NOMO-1 (cell line): ENCODE measurements at regions not wholly inside any gene's neighbourhood (a gene's known extent, or its start where the extent isn't known, plus 50 kb on each side); places are given as distances from the start of the nearest gene placed in this dataset.
"Not testable (repeated sequence)": the region's sequence is repeated elsewhere in the genome, so short reads cannot be mapped to it uniquely, and the experiment has no call there.

ENCODE experiments used
- DNase-seq, 2 experiments: peaks; one replicate each; lab custom pipeline; 2025; ENCODE audit not compliant: unreplicated experiment in 2 of 2; lab: John Stamatoyannopoulos, UW

DNA sequence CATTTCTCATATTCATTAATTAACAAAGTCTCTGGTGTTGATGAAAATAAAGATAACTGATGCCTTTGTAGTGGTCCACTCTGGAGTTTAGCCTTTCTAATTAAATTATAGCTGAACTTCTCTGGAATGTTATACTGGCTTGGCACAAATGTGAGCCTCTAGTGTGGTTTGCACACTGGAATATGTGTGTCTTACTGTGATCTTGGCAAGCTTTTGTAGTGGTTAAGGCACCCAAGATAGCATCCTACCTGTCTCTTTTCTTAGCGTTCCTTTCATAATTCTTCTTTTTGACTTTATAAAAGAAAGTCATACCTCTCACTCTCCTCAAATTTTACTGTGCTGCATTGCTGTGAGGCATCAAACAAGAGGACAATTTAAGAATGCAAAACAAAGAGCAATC lies 107.4 kb downstream of the UTRN start:
- DNase-seq: no peak

DNA sequence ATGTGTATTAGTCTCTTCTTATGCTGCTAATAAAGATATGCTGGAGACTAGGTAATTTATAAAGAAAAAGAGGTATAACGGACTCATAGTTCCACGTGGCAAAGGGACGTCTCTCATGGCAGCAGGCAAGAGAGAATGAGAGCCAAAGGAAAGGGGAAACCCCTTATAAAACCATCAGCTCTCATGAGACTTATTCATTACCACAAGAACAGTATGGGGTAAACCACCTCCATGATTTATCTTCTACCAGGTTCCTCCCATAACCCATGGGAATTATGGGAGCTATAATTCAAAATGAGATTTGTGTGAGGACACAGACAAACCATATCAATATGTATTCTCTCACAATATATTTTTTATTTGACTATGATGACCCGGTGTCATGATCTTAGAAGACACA lies 109.1 kb downstream of the UTRN start:
- no peak for DNase-seq

DNA sequence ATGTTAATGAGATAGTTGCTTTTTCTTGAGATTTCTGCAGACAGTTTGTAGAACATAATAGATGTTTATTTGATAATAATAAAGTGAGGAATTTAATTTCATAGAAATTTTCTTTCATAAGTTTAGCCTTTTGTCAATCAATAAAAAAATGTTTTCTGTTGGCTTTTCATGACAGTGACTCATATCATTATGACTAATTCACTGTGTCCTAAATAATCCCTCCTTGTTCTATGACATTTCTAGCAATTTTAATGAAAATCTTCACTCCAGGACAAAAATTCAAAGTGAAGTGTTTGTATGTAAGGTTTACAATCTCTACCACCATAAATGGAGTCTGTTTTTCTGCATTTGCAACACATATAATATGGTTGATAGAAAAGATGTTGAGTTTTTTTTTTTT lies 109.9 kb downstream of the UTRN start:
- no peak for DNase-seq

DNA sequence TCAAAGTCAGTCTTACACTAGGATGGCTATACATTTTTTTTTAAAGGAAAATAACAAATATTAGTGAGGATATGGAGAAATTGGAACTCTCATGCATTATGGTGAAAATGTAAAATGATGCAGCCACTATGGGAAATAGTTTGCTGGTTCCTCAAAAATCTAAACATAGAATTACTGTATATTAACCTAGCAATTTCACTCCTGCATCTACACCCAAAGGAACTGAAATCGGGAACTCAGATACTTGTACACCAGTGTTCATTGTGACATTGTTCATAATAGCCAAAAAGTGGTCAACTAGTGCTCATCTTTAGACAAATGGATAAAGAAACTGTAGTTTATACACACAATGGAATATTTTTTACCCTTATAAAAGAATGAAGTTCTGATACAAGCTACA lies 110.7 kb downstream of the UTRN start:
- DNase-seq: peak; percentile 37 to 90

GRCh38 chr6:144397141-144397540 lies 112.0 kb downstream of the UTRN start:
- no peak for DNase-seq

GRCh38 chr6:144400321-144400720 lies 115.2 kb downstream of the UTRN start:
- DNase-seq: no peak

GRCh38 chr6:144401736-144402733 lies 116.9 kb downstream of the UTRN start:
- DNase-seq: no peak

GRCh38 chr6:144402750-144403149 lies 117.6 kb downstream of the UTRN start:
- DNase-seq: no peak

DNA sequence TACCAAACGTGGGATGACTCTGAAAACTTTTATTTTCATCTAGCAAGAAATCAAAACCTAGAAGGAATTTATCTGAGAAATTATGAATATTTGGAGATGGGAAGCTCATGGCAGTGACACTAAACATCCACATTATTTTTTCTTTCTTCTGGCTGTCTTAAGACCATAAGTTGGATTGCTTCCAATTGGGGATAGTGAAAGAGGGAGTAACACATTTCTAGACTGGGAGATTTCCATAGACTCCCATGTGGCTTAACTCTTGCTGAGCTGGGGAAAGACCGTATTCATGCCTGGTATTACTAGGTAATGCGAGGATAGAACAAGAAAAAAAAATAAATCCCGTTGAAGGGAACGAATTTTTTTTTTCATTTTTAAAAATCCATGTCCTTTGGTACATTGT lies 120.0 kb downstream of the UTRN start:
- DNase-seq: no peak

DNA sequence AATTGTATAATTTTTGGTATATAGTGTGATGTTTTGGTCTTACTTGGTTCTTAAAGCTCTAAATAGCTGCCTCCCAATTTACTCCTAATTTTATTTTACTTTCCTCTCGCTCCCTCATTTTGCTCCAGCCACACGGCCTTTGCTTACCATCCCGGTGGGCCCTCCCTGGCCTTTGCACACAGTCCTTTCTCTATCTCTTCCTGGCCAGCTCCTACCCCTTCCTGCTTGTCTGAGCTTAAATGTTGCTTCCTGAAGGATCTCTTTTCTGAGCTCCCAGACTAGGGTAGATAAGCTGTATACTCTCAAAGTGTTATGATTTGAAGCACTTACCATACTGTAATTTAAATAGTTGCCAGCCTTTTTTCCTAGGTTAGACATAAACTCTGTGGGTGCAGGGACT lies 121.7 kb downstream of the UTRN start:
- DNase-seq: no peak

GRCh38 chr6:144408161-144408560 lies 123.0 kb downstream of the UTRN start:
- no peak for DNase-seq

DNA sequence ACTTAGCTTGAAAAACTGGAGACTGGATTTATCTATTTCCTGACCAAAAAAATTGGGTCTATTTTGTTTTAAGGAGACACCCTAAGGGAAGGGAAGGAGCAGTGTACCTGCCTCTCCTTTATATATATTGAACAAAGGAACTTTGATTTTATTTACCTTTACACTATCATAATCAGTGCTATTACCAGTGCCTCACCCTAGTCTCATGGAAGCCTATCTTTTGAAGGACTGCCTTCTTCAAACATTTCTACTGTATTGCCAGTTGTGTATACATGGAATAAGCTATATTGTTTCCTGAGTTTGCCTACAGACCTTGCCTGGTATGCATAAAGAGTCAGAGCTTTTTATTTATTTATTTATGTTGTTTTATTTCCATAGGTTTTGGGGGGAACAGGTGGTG lies 124.9 kb downstream of the UTRN start:
- DNase-seq: no peak

DNA sequence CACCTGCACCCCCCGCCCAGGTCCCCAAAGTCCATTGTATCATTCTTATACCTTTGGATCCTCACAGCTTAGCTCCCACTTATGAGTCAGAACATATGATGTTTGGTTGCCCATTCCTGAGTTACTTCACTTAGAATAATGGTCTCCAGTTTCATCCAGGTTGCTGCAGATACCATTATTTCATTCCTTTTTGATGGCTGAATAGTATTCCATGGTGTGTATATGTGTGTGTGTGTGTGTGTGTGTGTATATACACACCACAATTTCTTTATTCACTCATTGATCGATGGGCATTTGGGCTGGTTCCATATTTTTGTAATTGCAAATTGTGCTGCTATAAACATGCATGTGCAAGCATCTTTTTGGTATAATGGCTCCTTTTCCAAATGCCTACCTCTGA lies 125.4 kb downstream of the UTRN start:
- DNase-seq: not testable (repeated sequence)

DNA sequence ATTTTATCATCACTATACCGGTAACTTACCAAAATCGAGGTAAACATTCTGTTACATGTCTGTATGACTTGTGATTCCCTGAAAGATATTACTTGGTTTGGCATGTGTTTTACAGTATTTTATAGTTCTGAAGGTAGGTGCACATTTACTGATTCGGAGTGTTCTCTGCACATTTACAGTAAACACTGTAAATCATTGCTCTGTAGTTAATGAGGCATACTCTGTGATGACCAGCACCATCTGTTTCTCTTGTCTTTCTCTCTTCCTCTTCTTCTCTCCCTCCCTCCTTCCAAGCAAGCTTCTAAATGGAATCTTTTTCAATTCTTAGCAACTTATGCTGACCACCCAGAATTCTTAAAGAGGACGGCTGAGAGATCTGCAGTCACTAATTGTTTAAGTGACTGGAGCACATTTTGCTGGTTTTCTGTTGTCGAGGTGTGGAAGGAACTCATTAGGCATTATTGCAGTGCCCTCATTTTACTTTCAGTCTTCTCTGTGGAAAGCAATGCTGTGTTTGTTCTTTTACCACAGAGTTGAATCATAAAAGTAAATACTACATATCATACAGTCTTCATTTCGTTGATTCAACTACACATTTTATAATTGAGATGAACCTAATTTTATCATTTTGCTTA lies 126.5 kb downstream of the UTRN start:
- no peak for DNase-seq

DNA sequence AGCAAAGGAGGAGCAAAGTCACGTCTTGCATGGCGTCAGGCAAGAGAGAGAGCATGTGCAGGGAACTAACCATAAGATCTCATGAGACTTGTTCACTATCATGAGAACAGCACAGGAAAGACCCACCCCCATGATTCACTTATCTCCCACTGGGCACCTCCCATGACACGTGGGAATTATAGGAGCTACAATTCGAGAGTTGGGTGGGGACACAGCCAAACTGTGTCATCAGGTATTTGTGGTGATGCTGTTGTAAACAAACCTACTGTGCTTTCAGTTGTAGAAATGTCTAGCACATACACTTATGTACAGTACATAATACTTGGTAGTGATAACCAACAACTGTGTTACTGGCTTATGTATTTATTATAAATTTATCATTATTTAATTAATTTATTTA lies 128.3 kb downstream of the UTRN start:
- DNase-seq: no peak

DNA sequence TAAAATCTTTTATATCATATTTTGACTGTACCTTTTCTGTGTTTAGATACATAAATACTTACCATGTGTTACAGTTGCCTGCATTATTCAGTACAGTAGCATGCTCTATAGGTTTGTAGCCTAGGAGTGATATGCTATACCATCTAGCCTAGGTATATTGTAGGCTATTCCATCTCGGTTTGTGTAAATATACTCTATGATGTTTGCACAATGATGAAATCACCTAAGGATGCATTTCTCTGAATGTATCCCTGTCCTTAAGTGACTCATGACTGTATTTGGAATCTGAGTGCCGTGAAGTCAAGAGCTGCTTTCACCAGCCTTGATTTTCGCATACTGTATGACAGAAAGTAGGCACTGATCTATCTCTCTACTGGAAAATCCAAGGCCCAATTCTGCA lies 129.9 kb downstream of the UTRN start:
- DNase-seq: no peak

DNA sequence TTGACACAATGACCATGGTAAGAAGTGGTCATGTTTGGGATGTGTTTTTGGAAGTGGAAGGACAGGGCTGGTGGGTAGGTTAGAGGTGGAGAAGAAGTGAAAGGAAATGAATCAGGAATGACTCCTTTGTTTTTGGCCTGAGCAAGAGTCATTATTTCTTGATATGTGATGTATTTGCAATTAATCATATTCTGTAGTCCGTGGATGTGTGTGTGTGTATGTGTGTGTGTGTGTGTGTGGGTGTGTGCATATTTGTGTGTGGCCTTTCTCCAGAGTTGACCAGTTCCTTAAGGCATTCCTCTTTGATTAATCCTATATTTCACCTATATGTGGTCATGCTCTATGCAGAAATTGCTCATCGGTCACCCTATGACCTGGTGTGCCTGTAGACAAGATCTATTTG lies 130.7 kb downstream of the UTRN start:
- DNase-seq: no peak

- no peak for DNase-seq
Observed at GRCh38 chr6:144416244-144416643, 131.1 kb downstream of the UTRN start.

GRCh38 chr6:144416773-144417172 lies 131.6 kb downstream of the UTRN start:
- DNase-seq: no peak

GRCh38 chr6:144417681-144418080 lies 132.5 kb downstream of the UTRN start:
- no peak for DNase-seq

DNA sequence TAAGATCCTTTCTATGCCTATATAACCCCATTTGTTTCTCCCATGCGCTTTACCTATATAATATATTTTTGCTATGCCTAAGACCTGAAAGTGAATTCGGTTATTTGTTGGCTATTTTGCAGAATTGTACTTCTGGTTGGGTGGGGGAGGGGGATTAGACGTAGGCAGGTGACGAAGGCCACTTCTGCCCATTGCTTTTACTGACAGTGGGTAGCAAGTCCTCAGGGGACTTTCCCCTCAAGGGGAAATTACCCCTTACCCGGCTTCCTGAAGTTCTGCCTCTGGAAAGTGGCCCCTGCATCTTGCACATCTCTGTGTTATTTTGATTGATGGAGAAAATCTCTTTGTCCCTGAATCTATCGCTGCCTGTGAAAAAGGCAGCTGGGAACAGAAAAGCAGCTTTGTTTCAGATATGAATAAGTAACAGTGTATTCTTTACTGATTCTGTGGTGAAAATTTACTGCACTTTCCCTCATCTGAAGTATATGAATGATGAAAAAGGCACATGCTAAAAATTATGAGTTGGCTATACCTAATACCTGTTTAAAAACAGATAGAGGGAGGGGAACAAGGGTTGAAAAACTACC lies 133.9 kb downstream of the UTRN start:
- DNase-seq: no peak

DNA sequence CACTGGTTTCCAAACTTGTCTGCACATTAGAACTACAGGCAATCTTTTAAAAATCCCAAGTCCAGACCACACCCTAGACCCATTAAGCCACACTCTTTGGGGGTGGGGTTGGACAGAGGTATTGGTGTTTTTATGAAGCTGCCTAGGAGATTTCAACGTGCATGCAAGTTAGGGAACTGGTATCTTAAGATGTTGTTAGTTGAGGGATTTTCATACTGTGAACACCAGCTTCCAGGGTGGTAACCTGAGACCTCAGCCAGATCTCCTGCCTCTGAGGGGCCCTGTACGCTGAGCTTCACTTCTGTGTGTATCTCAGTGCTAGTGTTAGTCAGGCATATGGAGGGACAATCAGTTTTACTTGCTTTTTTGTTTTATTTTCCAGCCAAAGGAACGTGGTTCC lies 138.0 kb downstream of the UTRN start:
- DNase-seq: no peak
